Osteoblast (primary cell): ENCODE measurements at regions not wholly inside any gene's neighbourhood (a gene's known extent, or its start where the extent isn't known, plus 50 kb on each side); places are given as distances from the start of the nearest gene placed in this dataset.
A peak's percentile ranks its signal among the peaks of the same experiment; 100 is the strongest.

Experiments used
- DNase-seq: peaks from one replicate; pipeline ENCODE4 v3.0.0; 2011; ENCODE audit warnings: low spot score, mixed read lengths; ENCODE audit not compliant: insufficient read length; ENCODE audit errors: missing footprints
- H2AFZ ChIP-seq: 2 replicates; pipeline ENCODE4 v1.6.0; 2011; ENCODE audit warnings: mild to moderate bottlenecking, low read length
- H3K27ac ChIP-seq: 2 replicates; pipeline ENCODE4 v1.5.1; 2011; ENCODE audit warnings: mild to moderate bottlenecking, low read depth, low read length, moderate library complexity
- H3K27me3 ChIP-seq: 2 replicates; pipeline ENCODE4 v1.6.0; 2012; ENCODE audit warnings: mild to moderate bottlenecking, control low read depth, inconsistent platforms, low read length, moderate library complexity; ENCODE audit not compliant: insufficient read depth
- H3K36me3 ChIP-seq: 2 replicates; pipeline ENCODE4 v1.5.1; 2011; ENCODE audit warnings: mild to moderate bottlenecking, low read length, control low read depth, moderate library complexity; ENCODE audit not compliant: insufficient read depth
- H3K4me1 ChIP-seq: 2 replicates; pipeline ENCODE4 v1.5.1; 2011; ENCODE audit warnings: mild to moderate bottlenecking, low read length, control low read depth, moderate library complexity; ENCODE audit not compliant: insufficient read depth
- H3K4me2 ChIP-seq: 2 replicates; pipeline ENCODE4 v1.6.0; 2011; ENCODE audit warnings: mild to moderate bottlenecking, low read length; ENCODE audit not compliant: insufficient read depth
- H3K4me3 ChIP-seq: fragments of 200-600 bp; sonication (generic); 3 replicates; pipeline ENCODE4 v1.5.1; 2012; ENCODE audit warnings: mild to moderate bottlenecking, low read length, inconsistent platforms; ENCODE audit not compliant: insufficient read depth
- H3K79me2 ChIP-seq: 2 replicates; pipeline ENCODE4 v1.6.0; 2012; ENCODE audit warnings: mild to moderate bottlenecking, low read length, control low read depth, inconsistent platforms; ENCODE audit not compliant: insufficient read depth
- H3K9me3 ChIP-seq: 2 replicates; pipeline ENCODE4 v1.5.1; 2011; ENCODE audit warnings: low read depth, low read length, control low read depth
- H4K20me1 ChIP-seq: 2 replicates; pipeline ENCODE4 v1.6.0; 2012; ENCODE audit warnings: mild to moderate bottlenecking, low read length, control low read depth; ENCODE audit not compliant: insufficient read depth
- TF ChIP-seq, protein P1 (sequence below): IDR thresholded peaks from 2 replicates; pipeline ENCODE4 v1.5.1; 2011; ENCODE audit warnings: mild to moderate bottlenecking, low read depth, low read length, moderate library complexity; ENCODE audit errors: extremely low read depth

DNA sequence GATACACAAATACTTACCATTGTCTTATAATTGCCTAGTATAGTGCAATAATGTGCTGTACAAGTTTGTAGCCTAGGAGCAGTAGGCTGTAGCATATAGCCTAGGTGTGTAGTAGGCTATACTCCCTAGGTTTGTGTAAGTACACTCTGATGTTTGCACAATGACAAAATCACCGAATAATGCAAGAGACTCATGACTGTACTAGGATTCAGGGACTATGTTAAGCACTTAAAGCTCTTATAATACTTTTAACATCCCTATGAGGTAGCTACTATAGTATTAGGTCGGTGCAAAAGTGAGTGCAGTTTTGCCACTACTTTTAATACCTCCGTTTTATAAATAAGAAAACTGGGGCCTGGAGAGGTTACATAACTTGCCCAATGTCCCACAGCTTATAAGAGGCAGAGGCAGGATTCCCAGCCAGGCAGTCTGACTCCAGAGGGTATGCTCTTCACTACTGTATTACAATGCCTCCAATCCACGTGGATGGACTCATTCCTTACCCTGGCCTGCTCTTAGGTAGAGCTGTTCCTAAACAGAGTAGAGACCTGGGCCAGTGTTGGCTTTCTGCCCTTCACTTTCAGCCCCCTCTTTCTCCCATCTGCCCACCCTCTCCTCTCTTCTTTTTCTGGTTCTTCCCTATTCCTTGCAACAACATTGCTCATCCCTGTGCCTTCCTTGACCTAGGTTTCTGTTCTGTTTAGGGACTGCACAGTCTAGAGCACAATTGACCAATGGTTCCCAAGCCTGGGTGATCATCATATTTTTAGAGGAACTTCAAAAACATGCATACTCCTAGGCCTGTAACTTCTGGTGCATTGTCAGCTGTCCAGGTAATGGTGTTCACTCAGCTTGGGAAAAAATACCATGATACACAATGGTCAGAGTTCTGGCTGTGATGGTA lies 114.0 kb downstream of the CARTPT start:
- no peak overlapping the region for H3K4me2 ChIP-seq
- TF ChIP-seq, protein P1, sequence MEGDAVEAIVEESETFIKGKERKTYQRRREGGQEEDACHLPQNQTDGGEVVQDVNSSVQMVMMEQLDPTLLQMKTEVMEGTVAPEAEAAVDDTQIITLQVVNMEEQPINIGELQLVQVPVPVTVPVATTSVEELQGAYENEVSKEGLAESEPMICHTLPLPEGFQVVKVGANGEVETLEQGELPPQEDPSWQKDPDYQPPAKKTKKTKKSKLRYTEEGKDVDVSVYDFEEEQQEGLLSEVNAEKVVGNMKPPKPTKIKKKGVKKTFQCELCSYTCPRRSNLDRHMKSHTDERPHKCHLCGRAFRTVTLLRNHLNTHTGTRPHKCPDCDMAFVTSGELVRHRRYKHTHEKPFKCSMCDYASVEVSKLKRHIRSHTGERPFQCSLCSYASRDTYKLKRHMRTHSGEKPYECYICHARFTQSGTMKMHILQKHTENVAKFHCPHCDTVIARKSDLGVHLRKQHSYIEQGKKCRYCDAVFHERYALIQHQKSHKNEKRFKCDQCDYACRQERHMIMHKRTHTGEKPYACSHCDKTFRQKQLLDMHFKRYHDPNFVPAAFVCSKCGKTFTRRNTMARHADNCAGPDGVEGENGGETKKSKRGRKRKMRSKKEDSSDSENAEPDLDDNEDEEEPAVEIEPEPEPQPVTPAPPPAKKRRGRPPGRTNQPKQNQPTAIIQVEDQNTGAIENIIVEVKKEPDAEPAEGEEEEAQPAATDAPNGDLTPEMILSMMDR: no peak
- H3K4me1 ChIP-seq: peaks cover 23% of the 10 kb centered on the region
- H3K27me3 ChIP-seq: no peaks in the 10 kb centered on the region
- H3K36me3 ChIP-seq: no peaks in the 10 kb centered on the region
- no peaks in the 10 kb centered on the region for H3K79me2 ChIP-seq
- no peaks in the 10 kb centered on the region for H3K9me3 ChIP-seq
- peak; percentile 58 for DNase-seq
- no peak overlapping the region for H3K4me3 ChIP-seq
- H3K27ac ChIP-seq: no peak overlapping the region
- H2AFZ ChIP-seq: peak overlapping the region; percentile 59
- no peaks in the 10 kb centered on the region for H4K20me1 ChIP-seq

DNA sequence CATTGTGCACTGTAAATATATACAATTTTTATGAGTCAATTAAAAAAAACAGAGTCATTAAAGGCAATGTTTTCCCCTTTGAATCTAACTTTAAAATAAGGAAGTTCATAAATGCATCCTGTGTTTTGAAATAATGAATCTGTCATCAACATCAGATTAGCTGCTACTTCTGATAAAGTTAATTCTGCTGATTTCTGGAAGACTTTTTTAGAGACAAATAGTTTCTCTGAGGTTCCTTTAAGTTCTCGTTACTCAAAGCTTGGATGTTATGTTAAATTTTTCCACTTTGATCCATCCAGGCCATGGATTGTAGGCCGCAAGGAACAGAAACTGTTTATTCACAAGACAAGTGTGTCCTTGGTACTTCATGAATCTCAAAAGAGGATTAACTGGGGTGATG lies 115.5 kb downstream of the CARTPT start:
- no peak overlapping the region for H3K4me3 ChIP-seq

DNA sequence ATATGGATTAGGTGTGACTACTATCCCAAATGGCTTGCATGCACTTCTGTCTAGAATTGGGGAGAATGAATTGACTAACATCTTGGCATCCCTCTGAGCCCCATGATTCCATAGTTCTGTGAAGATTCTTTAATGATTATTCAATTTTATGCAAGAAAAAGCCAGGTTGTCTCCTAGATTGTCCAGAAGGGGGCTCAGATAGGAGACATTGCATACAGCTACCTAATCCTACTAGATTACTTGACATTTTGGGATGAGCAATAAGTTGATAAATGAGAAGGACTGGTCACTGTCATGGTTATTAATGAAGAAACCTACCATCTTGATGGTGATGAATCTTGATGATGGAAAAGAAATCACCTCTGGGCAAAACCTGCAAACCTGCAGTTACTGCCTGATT lies 117.0 kb downstream of the CARTPT start:
- H3K4me2 ChIP-seq: no peak overlapping the region
- TF ChIP-seq, protein P1: peak; percentile 42
- H3K4me3 ChIP-seq: no peak overlapping the region
- H3K4me1 ChIP-seq: peaks cover 10% of the 10 kb centered on the region
- DNase-seq: peak; percentile 32
- H3K27me3 ChIP-seq: no peaks in the 10 kb centered on the region
- H3K36me3 ChIP-seq: no peaks in the 10 kb centered on the region
- no peaks in the 10 kb centered on the region for H3K9me3 ChIP-seq
- H4K20me1 ChIP-seq: no peaks in the 10 kb centered on the region
- H2AFZ ChIP-seq: no peak overlapping the region
- no peaks in the 10 kb centered on the region for H3K79me2 ChIP-seq
- no peak overlapping the region for H3K27ac ChIP-seq

More for the DNA sequence above, 115.5 kb downstream of the CARTPT start:
- TF ChIP-seq, protein P1: no peak
- H3K27me3 ChIP-seq: no peaks in the 10 kb centered on the region
- DNase-seq: no peak
- no peaks in the 10 kb centered on the region for H3K36me3 ChIP-seq
- no peaks in the 10 kb centered on the region for H3K79me2 ChIP-seq
- no peak overlapping the region for H3K27ac ChIP-seq
- H2AFZ ChIP-seq: no peak overlapping the region
- H3K4me1 ChIP-seq: peaks cover 22% of the 10 kb centered on the region
- no peaks in the 10 kb centered on the region for H3K9me3 ChIP-seq
- H4K20me1 ChIP-seq: no peaks in the 10 kb centered on the region
- no peak overlapping the region for H3K4me2 ChIP-seq

DNA sequence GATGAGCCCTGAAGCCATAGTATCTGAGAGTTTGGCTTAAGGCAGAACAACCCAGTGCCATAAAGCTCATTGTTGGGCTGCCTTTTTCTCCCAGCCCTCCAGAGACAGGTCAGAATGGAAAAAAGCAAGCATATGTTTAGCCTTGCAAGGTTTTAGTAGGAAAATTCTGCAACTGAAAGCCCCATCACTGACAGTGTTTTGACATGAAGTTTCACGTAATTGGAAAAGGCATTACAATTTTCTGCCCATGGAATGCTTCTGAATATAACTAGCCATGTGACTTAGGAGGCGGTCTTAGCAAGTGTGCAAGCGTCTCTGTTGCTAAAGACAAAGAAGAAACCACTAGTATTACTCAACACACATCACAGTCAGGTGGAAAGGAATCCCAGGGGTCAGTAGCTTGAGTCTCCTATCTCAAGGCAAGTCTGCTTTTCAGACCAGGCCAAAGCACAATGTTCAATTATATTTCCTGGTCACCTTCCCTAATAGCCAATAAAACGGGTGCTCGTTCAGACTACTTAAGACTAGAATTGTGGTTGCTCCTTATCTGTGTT lies 117.6 kb downstream of the CARTPT start:
- Histone ChIP-seq H3K36me3 (no peaks in the 10 kb centered on the region), H3K9me3 (no peaks in the 10 kb centered on the region), H2AFZ (no peak overlapping the region), H3K79me2 (no peaks in the 10 kb centered on the region), H3K4me3 (no peak overlapping the region), H4K20me1 (no peaks in the 10 kb centered on the region), H3K4me2 (no peak overlapping the region), H3K27ac (no peak overlapping the region), H3K27me3 (no peaks in the 10 kb centered on the region), H3K4me1 (peaks cover 5% of the 10 kb centered on the region)
- TF ChIP-seq, protein P1: no peak
- DNase-seq: peak; percentile 34
